WERI-Rb-1 (cell line): ENCODE measurements at regions not wholly inside any gene's neighbourhood (a gene's known extent, or its start where the extent isn't known, plus 50 kb on each side); places are given as distances from the start of the nearest gene placed in this dataset.

Experiments
- DNase-seq: peaks from one replicate; pipeline ENCODE4 v3.0.0-alpha.2; 2020
- H3K27ac ChIP-seq: fragments of 250-450 bp; sonication (Bioruptor Pico); 2 replicates; pipeline ENCODE4 v1.5.1; 2020; ENCODE audit warnings: mild to moderate bottlenecking, moderate library complexity
- H3K27me3 ChIP-seq: fragments of 250-450 bp; sonication (Bioruptor Pico); 2 replicates; pipeline ENCODE4 v1.5.1; 2021; ENCODE audit warnings: mild to moderate bottlenecking, low read depth, moderate library complexity; ENCODE audit not compliant: insufficient read depth, severe bottlenecking
- H3K36me3 ChIP-seq: fragments of 250-450 bp; sonication (Bioruptor Pico); 2 replicates; pipeline ENCODE4 v1.5.1; 2020; ENCODE audit warnings: mild to moderate bottlenecking, moderate library complexity
- H3K4me3 ChIP-seq: 2 replicates; pipeline ENCODE4 v1.5.1; 2011; ENCODE audit warnings: low read depth, mild to moderate bottlenecking, control low read depth, low read length
- H3K9me3 ChIP-seq: fragments of 250-450 bp; sonication (Bioruptor Pico); 2 replicates; pipeline ENCODE4 v1.5.1; 2021; ENCODE audit warnings: mild to moderate bottlenecking, moderate library complexity; ENCODE audit not compliant: severe bottlenecking
- TF ChIP-seq, protein P1 (sequence below): IDR thresholded peaks from 2 replicates; pipeline ENCODE4 v1.5.1; 2011; ENCODE audit warnings: low read depth, mild to moderate bottlenecking, control low read depth, inconsistent platforms, low read length

DNA sequence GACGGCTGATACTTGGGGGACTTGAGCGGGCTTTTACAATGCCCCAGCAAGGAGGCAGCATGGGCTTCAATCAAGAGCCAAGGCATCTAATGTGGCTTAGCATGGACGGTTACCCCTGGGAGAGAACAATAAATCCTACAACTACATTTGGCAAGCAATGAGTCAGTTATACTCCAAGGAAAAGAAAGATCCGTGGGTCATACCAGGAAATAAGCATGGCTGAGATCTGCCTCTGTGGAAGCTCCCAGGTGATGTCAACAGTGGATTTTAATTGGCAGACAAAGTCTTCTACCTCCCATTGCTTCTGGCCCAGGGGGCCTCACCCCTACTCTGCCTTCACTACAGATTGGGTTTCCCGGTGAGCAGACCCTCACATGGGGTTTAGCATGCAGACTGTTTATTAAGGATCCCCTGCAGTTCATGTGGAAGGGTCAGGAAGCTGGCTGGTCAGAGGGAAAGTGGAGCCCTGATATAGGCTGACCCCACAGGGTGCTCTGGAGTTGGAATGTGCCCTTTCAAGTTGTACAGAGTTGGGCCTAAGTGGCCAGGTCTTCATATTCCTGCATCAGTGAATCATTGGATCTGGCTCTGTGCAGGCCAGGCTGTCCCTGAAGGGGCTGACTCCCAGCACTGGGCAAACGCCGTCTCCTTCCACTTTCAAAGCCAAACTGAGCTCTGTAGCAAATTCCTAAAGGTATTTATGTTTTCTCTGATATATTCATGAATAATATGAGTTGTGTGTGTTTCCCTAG is 91.3 kb upstream of the GGTLC1 start:
- Histone ChIP-seq H3K4me3 (no peak overlapping the region), H3K36me3 (no peaks in the 10 kb centered on the region), H3K9me3 (no peaks in the 10 kb centered on the region), H3K27ac (no peak overlapping the region), H3K27me3 (no peaks in the 10 kb centered on the region)
- TF ChIP-seq, protein P1, sequence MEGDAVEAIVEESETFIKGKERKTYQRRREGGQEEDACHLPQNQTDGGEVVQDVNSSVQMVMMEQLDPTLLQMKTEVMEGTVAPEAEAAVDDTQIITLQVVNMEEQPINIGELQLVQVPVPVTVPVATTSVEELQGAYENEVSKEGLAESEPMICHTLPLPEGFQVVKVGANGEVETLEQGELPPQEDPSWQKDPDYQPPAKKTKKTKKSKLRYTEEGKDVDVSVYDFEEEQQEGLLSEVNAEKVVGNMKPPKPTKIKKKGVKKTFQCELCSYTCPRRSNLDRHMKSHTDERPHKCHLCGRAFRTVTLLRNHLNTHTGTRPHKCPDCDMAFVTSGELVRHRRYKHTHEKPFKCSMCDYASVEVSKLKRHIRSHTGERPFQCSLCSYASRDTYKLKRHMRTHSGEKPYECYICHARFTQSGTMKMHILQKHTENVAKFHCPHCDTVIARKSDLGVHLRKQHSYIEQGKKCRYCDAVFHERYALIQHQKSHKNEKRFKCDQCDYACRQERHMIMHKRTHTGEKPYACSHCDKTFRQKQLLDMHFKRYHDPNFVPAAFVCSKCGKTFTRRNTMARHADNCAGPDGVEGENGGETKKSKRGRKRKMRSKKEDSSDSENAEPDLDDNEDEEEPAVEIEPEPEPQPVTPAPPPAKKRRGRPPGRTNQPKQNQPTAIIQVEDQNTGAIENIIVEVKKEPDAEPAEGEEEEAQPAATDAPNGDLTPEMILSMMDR, result no peak
- DNase-seq, result no peak

DNA sequence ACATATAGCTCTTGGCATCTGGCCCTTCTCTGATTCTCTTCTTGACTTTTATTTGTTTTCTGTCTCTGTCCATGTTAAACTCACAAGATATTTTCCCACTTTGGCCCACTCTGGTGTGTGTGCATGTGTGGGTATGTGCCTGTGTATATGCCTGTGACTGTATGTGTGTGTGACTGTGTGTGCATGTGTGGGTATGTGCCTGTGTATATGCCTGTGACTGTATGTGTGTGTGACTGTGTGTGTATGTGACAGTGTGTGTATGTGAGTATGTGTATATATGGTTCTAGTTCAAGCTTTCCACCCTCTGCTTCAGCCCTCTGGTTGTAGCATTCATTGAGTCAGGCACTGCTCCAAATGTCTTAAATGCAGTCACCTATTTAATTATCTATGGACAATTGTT is 88.6 kb upstream of the GGTLC1 start:
- TF ChIP-seq, protein P1, result no peak

DNA sequence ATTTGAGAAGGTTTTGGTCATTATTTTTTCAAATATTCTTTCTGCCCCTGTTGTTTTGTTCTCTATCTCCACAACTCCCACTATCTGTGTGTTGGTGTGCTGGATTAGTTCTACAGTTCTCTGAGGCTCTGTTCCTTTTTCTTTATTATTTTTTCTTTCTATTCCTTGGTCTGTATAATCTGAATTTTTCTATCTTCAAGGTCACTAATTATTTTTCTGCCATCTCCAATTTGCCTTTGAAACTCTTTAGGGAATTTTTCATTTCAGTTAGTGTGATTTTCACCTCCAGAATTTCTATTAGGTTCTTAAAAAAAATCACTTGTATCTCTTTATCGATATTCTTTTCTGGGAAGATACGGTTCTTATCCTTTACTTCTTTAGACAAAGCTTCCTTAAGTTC is 82.1 kb upstream of the GGTLC1 start:
- Histone ChIP-seq H3K4me3 (no peak overlapping the region), H3K27me3 (no peaks in the 10 kb centered on the region), H3K36me3 (no peaks in the 10 kb centered on the region), H3K27ac (no peak overlapping the region), H3K9me3 (no peaks in the 10 kb centered on the region)
- no peak for DNase-seq
- TF ChIP-seq, protein P1, result no peak

More for the DNA sequence above, 88.6 kb upstream of the GGTLC1 start:
- no peak overlapping the region for H3K27ac ChIP-seq
- no peaks in the 10 kb centered on the region for H3K36me3 ChIP-seq
- no peaks in the 10 kb centered on the region for H3K9me3 ChIP-seq
- DNase-seq, result no peak
- no peak overlapping the region for H3K4me3 ChIP-seq
- H3K27me3 ChIP-seq, result no peaks in the 10 kb centered on the region

DNA sequence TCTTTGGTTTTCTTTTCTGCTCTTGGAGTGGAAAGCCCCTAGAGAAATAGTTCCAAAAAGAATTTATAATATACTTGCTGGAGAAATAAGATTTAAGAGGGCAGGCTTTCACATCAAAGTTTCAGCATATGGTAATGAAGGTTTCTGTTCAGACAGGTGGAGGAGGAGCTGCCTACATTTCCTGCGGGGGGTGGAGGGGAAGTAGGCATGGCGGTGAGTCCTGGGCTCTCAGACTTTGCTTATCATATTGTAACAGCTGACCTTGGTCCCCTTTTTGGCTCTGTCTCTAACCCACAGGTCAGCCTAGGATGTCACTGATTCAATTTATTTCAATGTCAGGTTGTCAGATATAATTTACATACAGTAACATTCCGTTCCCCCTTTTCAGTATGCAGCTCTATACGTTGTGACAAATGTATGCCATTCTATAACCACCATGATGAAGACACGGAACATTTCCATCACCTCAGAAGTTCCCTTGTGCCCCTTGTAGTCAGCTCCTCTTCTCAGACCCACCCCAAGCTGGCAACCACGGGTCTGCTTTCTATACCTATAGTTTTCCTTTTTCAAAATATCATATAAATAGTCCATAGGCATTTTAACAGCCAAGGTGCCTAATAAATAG is 77.6 kb upstream of the GGTLC1 start:
- H3K9me3 ChIP-seq, result no peaks in the 10 kb centered on the region
- DNase-seq, result no peak
- TF ChIP-seq, protein P1, result no peak
- no peaks in the 10 kb centered on the region for H3K36me3 ChIP-seq
- H3K27me3 ChIP-seq, result no peaks in the 10 kb centered on the region
- H3K4me3 ChIP-seq, result no peak overlapping the region
- H3K27ac ChIP-seq, result no peak overlapping the region

DNA sequence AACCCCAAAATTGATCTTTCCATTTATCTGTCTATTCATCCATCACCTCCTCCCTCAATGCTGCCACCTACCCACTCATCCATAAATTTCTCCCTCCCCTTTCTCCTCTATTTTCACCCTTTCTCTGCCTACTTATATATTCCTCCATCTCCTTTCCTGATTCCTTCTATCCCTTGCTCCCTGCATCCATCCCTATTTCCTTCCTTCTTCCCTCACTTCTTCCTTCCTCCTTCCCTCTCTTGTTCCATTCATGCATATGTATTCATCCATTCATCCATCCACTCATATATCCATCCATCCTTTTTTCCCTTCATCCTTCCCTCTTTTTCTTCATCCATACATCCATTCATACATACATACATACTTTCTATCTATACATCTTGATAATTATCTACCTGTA is 76.3 kb upstream of the GGTLC1 start:
- no peak overlapping the region for H3K27ac ChIP-seq
- no peak overlapping the region for H3K4me3 ChIP-seq
- DNase-seq, result no peak
- no peaks in the 10 kb centered on the region for H3K9me3 ChIP-seq
- no peaks in the 10 kb centered on the region for H3K27me3 ChIP-seq
- TF ChIP-seq, protein P1, result no peak
- H3K36me3 ChIP-seq, result no peaks in the 10 kb centered on the region

DNA sequence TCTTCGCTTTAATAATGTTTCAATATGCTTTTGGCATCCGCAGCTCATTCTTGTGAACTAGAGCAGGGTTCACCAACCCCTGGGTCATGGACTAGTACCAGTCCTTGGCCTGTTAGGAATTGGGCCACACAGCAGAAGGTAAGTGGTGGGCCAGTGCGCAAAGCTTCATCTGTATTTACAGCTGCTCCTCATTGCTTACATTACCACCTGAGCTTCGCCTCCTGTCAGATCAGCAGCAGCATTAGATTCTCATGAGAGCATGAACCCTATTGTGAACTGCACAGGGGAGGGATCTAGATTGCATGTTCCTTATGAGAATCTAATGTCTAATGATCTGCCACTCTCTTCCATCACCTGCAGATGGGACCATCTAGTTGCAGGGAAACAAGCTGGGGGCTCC is 75.5 kb upstream of the GGTLC1 start:
- no peak for DNase-seq
- Histone ChIP-seq H3K27me3 (no peaks in the 10 kb centered on the region), H3K27ac (no peak overlapping the region)

More for the DNA sequence above, 75.5 kb upstream of the GGTLC1 start:
- H3K36me3 ChIP-seq, result no peaks in the 10 kb centered on the region
- H3K4me3 ChIP-seq, result no peak overlapping the region
- H3K9me3 ChIP-seq, result no peaks in the 10 kb centered on the region
- TF ChIP-seq, protein P1, result no peak
